GM21737 (cell line): ENCODE measurements at regions not wholly inside any gene's neighbourhood (a gene's known extent, or its start where the extent isn't known, plus 50 kb on each side); places are given as distances from the start of the nearest gene placed in this dataset.

Source experiments
- ATAC-seq: cut with Tn5 transposase; IDR thresholded peaks from one replicate; pipeline ENCODE4 v1.9.1; 2021; ENCODE audit warnings: mild to moderate bottlenecking, moderate library complexity; ENCODE audit not compliant: unreplicated experiment

DNA sequence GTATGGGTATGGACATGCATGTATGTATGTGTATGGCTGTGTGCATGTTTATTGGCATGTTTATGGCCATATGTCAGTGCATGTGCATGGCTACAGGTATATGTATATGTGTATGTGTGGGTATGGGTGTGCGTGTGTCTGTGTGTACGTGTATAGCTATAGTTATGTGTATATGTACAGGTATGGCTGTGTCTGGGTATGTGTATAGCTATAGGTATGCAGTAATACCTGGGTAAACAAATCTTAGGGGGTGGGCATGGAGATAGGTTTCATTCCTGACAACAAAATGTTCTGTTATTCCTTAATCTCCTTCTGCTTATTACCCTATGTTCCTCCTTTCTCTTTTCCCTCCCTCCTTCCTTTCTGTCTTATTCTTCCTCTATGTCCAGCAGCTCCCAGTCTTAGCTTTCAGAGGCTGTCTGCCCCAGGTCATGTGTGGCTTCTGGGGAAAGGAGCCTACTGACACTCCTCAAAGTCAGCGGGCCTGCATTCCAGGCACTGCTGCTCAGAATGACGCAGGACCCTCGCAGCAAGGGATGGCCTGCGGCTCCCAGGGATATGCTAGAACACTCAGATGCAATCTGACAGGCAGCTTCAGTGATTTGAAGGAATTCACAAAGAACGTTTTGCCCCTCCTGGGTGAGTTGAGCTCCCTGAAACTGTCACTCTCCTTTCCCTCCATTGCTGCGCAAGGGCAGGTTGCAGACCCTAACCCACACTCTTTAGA is 139.3 kb upstream of the PHACTR1 start:
- ATAC-seq = no peak

- no peak for ATAC-seq
Measured at GRCh38 chr6:12578097-12578496, 138.5 kb upstream of the PHACTR1 start.

- no peak for ATAC-seq
Measured at GRCh38 chr6:12578751-12579150, 137.8 kb upstream of the PHACTR1 start.

- ATAC-seq = no peak
Measured at GRCh38 chr6:12580290-12580689, 136.3 kb upstream of the PHACTR1 start.

DNA sequence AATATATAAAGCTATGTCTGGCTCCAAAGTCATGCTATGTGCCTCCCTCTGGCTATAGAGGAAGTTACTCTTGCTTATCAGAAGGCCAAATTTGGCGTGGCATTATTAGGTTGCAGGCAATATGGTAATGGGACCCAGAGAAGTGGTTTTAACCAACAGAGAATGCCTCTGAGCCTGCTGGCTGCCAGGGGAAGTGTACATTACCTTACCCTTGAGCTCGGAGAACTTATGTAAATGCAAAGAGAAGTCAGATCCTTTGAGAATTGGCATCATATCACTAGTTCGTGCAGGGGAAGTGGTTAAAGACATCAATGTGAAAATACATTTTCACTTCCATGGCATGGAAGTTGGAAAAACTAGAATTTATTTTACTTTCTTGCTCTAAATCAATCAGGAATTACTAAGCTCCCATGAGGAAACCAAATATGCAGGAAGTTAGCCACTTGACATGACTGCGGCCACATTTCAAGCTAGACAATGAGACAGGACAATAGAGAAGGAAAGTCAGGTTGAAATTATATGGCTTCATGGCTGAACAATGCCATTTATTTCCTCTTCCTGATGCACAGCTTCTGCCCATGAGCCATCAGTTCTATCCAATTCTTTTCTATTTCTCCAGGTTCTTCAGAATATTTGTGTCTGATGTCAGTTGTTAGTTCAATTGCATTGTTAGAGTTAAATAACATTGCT is 134.0 kb upstream of the PHACTR1 start:
- no peak for ATAC-seq

GRCh38 chr6:12584631-12585405 is 131.7 kb upstream of the PHACTR1 start:
- ATAC-seq = no peak

GRCh38 chr6:12585497-12585958 is 131.0 kb upstream of the PHACTR1 start:
- ATAC-seq = no peak

- no peak for ATAC-seq
Measured at GRCh38 chr6:12586721-12587480, 129.7 kb upstream of the PHACTR1 start.

DNA sequence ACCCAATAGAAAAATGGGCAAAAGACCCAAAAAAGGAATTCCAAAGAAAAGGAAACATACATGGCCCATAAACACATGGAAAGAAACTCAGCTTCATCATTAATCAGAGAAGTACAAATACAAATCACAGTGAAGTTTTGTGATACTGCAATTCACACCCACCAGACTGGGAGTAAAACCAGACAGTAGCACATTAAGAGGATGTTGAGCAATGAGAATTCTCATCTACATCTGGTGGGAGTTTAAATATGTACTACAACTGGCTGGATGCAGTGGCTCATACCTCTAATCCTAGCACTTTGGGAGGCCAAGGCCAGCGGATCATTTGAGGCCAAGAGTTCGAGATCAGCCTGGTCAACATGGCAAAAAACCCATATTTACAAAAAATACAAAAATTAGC is 125.7 kb upstream of the PHACTR1 start:
- ATAC-seq = no peak

- ATAC-seq = no peak
Measured at GRCh38 chr6:12592634-12593033, 123.9 kb upstream of the PHACTR1 start.

- no peak for ATAC-seq
Measured at GRCh38 chr6:12593771-12594529, 122.6 kb upstream of the PHACTR1 start.

- ATAC-seq = no peak
Measured at GRCh38 chr6:12594530-12594893, 122.1 kb upstream of the PHACTR1 start.

GRCh38 chr6:12595161-12595811 is 121.3 kb upstream of the PHACTR1 start:
- ATAC-seq = no peak

DNA sequence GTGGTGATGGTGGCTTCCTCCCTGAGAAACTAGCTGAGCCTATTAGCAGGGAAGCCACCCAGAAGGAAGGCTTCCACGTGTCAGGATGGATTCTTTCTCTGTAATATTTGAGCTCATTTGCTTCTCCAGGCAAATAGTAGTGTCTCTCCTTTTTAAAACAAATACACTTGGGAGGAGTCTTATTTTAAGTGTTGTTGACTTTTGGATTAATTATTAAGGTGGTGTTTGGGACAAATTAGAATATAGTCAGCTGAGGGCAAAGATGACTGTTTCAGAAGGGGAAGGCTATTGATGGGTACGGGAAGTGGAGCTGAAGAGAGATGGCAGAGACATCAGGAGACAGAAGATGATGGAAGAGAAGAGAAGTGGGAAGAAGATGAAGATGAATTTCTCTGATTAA is 119.8 kb upstream of the PHACTR1 start:
- no peak for ATAC-seq

- ATAC-seq = no peak
Measured at GRCh38 chr6:12598919-12599318, 117.6 kb upstream of the PHACTR1 start.

- ATAC-seq = no peak
Measured at GRCh38 chr6:12601881-12602280, 114.7 kb upstream of the PHACTR1 start.

- ATAC-seq = no peak
Measured at GRCh38 chr6:12602342-12602741, 114.2 kb upstream of the PHACTR1 start.

- ATAC-seq = no peak
Measured at GRCh38 chr6:12602951-12603672, 113.5 kb upstream of the PHACTR1 start.

DNA sequence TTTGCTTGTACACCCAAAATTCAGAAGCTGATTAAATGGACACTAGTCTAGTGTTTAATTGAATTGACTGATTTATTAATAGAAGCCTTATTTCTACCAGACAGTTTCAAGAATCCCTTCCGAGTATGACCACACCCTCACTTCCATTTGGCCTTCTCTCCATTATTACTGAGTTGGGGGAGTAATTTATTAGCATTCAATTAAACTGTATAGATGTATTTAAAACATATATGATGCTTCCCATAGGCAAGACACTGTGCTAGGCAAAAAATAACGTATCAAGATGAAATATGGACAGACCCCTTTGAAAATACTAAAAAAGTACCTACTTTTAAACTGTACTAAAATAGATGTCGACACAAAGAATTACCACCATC is 112.9 kb upstream of the PHACTR1 start:
- ATAC-seq = no peak
